MCF 10A (cell line): ENCODE measurements at regions not wholly inside any gene's neighbourhood (a gene's known extent, or its start where the extent isn't known, plus 50 kb on each side); places are given as distances from the start of the nearest gene placed in this dataset.

Experiments used
- BruUV-seq: library from RNA; stranded (reverse); fragments of 400-500 nt; replicated peaks from 2 replicates; lab custom pipeline; 2021; lab: Mats Ljungman, UMichigan
- CTCF ChIA-PET: fragments of 300-600 bp; sonication (Branson Sonifier 250); formaldehyde crosslinking; extraction: SDS; loops from one replicate; lab custom pipeline; 2021; ENCODE audit warnings: antibody characterized with exemption, inconsistent platforms; lab: Yijun Ruan, JAX
- POLR2A ChIA-PET: fragments of 300-600, 350-650 bp; sonication (Branson Sonifier 250); formaldehyde crosslinking; extraction: SDS; loops from one replicate; lab custom pipeline; 2020; ENCODE audit warnings: antibody characterized with exemption, inconsistent platforms; lab: Yijun Ruan, JAX
- DNase-seq: peaks from one replicate; pipeline ENCODE4 v3.0.0-alpha.2; 2018; ENCODE audit not compliant: unreplicated experiment
- H3K27ac Mint-ChIP-seq: one replicate; pipeline ENCODE4 v1.8.0; 2022; ENCODE audit warnings: mild to moderate bottlenecking, low read depth, mixed read lengths; ENCODE audit not compliant: unreplicated experiment
- H3K27me3 Mint-ChIP-seq: one replicate; pipeline ENCODE4 v1.8.0; 2022; ENCODE audit warnings: mixed read lengths; ENCODE audit not compliant: insufficient read depth, unreplicated experiment
- H3K36me3 Mint-ChIP-seq: one replicate; pipeline ENCODE4 v1.8.0; 2022; ENCODE audit warnings: mild to moderate bottlenecking, moderate library complexity, mixed read lengths; ENCODE audit not compliant: insufficient read depth, unreplicated experiment
- H3K4me1 Mint-ChIP-seq: one replicate; pipeline ENCODE4 v1.8.0; 2022; ENCODE audit warnings: mixed read lengths; ENCODE audit not compliant: insufficient read depth, unreplicated experiment
- H3K4me3 Mint-ChIP-seq: one replicate; pipeline ENCODE4 v1.8.0; 2022; ENCODE audit warnings: mild to moderate bottlenecking, moderate library complexity, mixed read lengths; ENCODE audit not compliant: unreplicated experiment
- H3K9me3 Mint-ChIP-seq: one replicate; pipeline ENCODE4 v1.8.0; 2022; ENCODE audit warnings: mixed read lengths; ENCODE audit not compliant: unreplicated experiment
- intact Hi-C: fragments of 100-400 bp; cut with micrococcal nuclease; formaldehyde crosslinking; loops from 2 replicates; pipeline ENCODE4 v1.14.1; 2022
- TF ChIP-seq, protein P1 (sequence below): fragments of 200-600 bp; IDR thresholded peaks from one replicate; pipeline ENCODE4 v1.8.0; 2022; ENCODE audit warnings: antibody characterized with exemption, mild to moderate bottlenecking; ENCODE audit not compliant: unreplicated experiment

- no peak overlapping the region for H3K27ac Mint-ChIP-seq
- no peaks in the 10 kb centered on the region for H3K27me3 Mint-ChIP-seq
- DNase-seq = no peak
- ChIA-PET CTCF (no interaction called here), POLR2A (interaction anchor here (0.8 to 1.1 kb wide), 2 partner anchors 9 to 24 kb away, joined by 3 read pairs; no protein-coding TSS in a partner anchor)
- no peaks in the 10 kb centered on the region for H3K36me3 Mint-ChIP-seq
- no peak overlapping the region for H3K4me3 Mint-ChIP-seq
- no peaks in the 10 kb centered on the region for H3K9me3 Mint-ChIP-seq
- TF ChIP-seq, protein P1, sequence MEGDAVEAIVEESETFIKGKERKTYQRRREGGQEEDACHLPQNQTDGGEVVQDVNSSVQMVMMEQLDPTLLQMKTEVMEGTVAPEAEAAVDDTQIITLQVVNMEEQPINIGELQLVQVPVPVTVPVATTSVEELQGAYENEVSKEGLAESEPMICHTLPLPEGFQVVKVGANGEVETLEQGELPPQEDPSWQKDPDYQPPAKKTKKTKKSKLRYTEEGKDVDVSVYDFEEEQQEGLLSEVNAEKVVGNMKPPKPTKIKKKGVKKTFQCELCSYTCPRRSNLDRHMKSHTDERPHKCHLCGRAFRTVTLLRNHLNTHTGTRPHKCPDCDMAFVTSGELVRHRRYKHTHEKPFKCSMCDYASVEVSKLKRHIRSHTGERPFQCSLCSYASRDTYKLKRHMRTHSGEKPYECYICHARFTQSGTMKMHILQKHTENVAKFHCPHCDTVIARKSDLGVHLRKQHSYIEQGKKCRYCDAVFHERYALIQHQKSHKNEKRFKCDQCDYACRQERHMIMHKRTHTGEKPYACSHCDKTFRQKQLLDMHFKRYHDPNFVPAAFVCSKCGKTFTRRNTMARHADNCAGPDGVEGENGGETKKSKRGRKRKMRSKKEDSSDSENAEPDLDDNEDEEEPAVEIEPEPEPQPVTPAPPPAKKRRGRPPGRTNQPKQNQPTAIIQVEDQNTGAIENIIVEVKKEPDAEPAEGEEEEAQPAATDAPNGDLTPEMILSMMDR = no peak
- H3K4me1 Mint-ChIP-seq = no peaks in the 10 kb centered on the region
- intact Hi-C loops = no loop called here
- no TSS peak for BruUV-seq
These were observed 111.8 kb upstream of the GPR141 start for GRCh38 chr7:37571806-37572205.

GRCh38 chr7:37577412-37577811 is 106.2 kb upstream of the GPR141 start:
- BruUV-seq = no TSS peak
- Mint-ChIP-seq H3K27ac (no peak overlapping the region), H3K27me3 (no peaks in the 10 kb centered on the region), H3K4me3 (no peak overlapping the region), H3K9me3 (no peaks in the 10 kb centered on the region), H3K4me1 (no peaks in the 10 kb centered on the region), H3K36me3 (no peaks in the 10 kb centered on the region)
- no peak for DNase-seq
- TF ChIP-seq, protein P1 = no peak
- intact Hi-C loops = no loop called here
- CTCF ChIA-PET = no interaction called here
- POLR2A ChIA-PET = interaction anchor here (0.7 to 1.3 kb wide), 2 partner anchors 10 to 15 kb away, joined by 3 to 6 read pairs; no protein-coding TSS in a partner anchor

GRCh38 chr7:37577901-37578300 is 105.7 kb upstream of the GPR141 start:
- H3K27ac Mint-ChIP-seq = no peak overlapping the region
- no peaks in the 10 kb centered on the region for H3K36me3 Mint-ChIP-seq
- intact Hi-C loops = no loop called here
- ChIA-PET POLR2A (interaction anchor here (0.7 to 1.3 kb wide), 2 partner anchors 10 to 14 kb away, joined by 3 to 6 read pairs; no protein-coding TSS in a partner anchor), CTCF (interaction anchor here (1.3 kb wide), 1 partner anchor 82 kb away, joined by 5 read pairs; no protein-coding TSS in a partner anchor)
- H3K27me3 Mint-ChIP-seq = no peaks in the 10 kb centered on the region
- TF ChIP-seq, protein P1 = no peak
- no TSS peak for BruUV-seq
- H3K4me1 Mint-ChIP-seq = no peaks in the 10 kb centered on the region
- H3K9me3 Mint-ChIP-seq = no peaks in the 10 kb centered on the region
- H3K4me3 Mint-ChIP-seq = no peak overlapping the region
- no peak for DNase-seq

- no peaks in the 10 kb centered on the region for H3K27me3 Mint-ChIP-seq
- ChIA-PET POLR2A (interaction anchor here (0.7 to 1.3 kb wide), 2 partner anchors 11 to 14 kb away, joined by 3 to 6 read pairs; no protein-coding TSS in a partner anchor), CTCF (interaction anchor here (1.3 to 1.4 kb wide), 2 partner anchors 66 to 83 kb away, joined by 3 to 5 read pairs; no protein-coding TSS in a partner anchor)
- no peaks in the 10 kb centered on the region for H3K9me3 Mint-ChIP-seq
- DNase-seq = no peak
- H3K4me1 Mint-ChIP-seq = no peaks in the 10 kb centered on the region
- TF ChIP-seq, protein P1 = no peak
- no peaks in the 10 kb centered on the region for H3K36me3 Mint-ChIP-seq
- BruUV-seq = no TSS peak
- H3K4me3 Mint-ChIP-seq = no peak overlapping the region
- no peak overlapping the region for H3K27ac Mint-ChIP-seq
- intact Hi-C loops = no loop called here
These were observed 105.2 kb upstream of the GPR141 start for GRCh38 chr7:37578350-37578749.
